Skin of body (tissue), 1 donor: ENCODE measurements at regions not wholly inside any gene's neighbourhood (a gene's known extent, or its start where the extent isn't known, plus 50 kb on each side); places are given as distances from the start of the nearest gene placed in this dataset.
"Not testable (repeated sequence)": the region's sequence is repeated elsewhere in the genome, so short reads cannot be mapped to it uniquely, and the experiment has no call there.

ENCODE experiments used
- DNase-seq: peaks from one replicate; lab custom pipeline; 2025; lab: John Stamatoyannopoulos, UW

- no peak for DNase-seq
Observed at GRCh38 chr3:102301155-102301880, 133.5 kb upstream of the ZPLD1 start.

- no peak for DNase-seq
Observed at GRCh38 chr3:102302020-102302419, 132.8 kb upstream of the ZPLD1 start.

GRCh38 chr3:102304550-102304949, 130.3 kb upstream of the ZPLD1 start:
- DNase-seq, result no peak

DNA sequence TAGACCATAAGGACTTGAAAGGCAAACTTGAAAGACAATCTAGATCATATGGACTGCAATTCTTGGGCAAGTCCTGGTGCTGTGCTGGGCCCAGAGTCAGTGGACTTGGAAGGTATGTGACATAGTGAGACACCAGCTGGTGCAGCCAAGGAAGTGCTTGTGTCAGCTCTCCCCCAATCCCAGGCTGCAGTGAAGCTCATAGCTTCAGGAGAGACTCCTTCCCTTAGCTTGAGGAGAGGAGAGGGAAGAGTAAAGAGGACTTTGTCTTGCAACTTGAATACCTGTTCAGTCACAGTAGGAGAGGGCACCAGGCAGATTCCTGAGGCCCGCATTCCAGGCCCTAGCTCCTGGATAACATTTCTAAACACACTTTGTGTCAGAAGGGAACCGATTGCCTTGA, 127.4 kb upstream of the ZPLD1 start:
- no peak for DNase-seq

- DNase-seq, result no peak
Observed at GRCh38 chr3:102329066-102329465, 105.7 kb upstream of the ZPLD1 start.

- DNase-seq, result no peak
Observed at GRCh38 chr3:102329561-102329960, 105.3 kb upstream of the ZPLD1 start.

- DNase-seq, result no peak
Observed at GRCh38 chr3:102332205-102332604, 102.6 kb upstream of the ZPLD1 start.

DNA sequence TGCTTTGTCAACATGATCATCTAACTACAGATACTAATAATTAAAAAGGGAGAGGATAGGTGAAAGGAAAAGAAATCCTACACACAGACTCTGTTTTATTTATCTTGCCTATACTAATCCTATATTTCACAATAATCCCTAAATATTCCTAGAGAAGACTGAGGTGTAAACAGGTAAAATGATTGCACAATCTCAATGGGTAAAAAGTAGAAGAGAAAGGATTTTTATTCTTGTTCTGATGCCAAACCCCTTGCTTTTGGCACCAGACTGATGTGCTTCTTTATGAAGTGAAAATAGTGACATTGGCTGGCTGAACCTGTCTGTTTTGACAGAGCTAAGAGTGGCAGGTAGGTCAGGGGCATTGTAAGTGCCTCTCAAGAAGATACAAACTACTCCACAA, 101.9 kb upstream of the ZPLD1 start:
- no peak for DNase-seq

DNA sequence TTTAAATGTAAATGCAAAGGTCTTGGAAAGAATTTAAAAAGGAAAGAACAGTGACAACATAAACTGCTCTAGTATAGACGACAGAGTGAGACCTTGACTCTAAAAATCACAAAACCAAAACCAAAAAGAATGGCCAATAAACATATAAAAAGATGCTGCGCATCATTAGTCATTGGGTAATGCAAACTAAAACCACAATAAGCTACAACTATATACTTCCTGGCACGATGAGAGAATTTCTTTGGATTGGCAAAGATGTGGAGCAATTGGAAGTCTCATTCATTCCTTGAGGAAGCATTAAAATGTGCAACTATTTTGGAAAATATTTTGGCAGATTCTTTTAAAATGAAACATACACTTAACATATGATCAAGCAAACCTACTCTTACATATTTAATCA, 98.7 kb upstream of the ZPLD1 start:
- DNase-seq, result no peak

DNA sequence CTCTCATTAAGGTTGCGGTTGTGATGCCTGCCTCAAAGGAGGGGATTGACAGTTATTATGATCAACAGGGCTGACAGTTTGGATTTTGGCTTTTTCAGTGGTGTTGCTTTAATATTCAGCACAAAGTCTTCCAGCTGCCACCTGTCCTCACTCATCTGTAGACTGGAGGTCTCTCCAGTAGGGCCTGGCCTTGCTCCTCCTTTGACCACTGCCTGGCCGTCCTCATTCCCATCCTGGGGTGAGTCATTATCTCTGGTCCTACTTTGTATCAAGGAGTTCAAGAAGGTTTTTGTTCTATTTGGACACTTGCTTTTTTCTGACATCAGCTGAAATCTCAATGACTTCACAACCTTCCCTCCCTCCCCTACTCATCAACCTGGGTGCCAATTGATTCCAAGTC, 95.1 kb upstream of the ZPLD1 start:
- DNase-seq, result no peak

DNA sequence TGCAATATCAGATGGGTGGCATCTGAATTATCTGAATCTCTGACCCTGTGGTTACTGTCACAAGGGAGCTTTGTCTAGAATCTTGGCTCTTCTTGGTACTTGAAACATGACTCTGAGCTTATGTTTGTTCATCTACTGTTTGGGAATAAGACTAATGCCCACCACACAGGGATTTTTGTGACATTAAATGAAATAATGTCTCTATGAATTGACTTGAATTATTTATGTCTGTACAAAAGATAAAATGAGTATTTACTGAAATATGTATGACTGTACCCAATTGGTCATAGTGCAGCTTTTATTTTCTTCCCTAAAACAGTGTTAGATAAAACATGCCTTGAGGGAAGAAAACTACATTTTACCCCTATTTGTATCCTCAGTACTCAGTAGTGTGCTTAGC, 87.9 kb upstream of the ZPLD1 start:
- no peak for DNase-seq

DNA sequence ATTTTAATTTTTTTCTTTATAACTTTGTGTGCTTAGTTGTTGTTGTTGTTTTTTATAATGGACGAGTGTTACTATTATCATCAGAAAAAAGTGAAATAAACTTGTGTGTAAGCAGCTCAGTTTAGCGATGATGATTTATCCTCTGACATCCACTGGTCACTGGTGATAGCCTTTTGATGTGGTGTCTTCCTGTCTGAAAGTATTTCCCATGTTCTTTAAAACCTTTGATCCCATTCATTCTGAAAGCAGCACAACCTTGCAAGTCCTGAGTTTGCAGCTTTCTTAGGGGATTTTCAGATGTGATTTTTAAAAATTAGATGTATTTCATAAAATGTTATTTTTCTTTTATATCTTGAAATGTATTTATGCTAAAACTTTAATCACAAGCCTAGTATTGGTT, 85.9 kb upstream of the ZPLD1 start:
- no peak for DNase-seq

DNA sequence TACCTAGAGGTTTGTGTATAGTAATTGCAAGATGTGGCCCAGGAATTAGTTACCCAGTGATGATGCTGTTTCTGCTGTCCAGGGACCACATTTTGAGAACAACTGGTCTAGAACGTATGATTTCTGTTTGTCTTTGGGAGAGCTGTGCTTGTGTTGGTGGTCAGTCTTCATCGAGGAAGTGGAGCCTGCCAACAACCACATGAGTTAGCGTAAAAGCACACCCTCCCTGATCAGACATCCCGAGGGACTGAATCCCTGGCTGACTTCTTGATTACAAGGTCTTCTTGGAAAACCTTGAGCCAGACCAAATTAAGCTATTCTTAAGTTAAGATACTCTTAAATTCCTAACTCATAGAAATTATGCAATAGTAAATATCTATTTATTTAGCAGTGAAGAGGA, 81.7 kb upstream of the ZPLD1 start:
- no peak for DNase-seq

DNA sequence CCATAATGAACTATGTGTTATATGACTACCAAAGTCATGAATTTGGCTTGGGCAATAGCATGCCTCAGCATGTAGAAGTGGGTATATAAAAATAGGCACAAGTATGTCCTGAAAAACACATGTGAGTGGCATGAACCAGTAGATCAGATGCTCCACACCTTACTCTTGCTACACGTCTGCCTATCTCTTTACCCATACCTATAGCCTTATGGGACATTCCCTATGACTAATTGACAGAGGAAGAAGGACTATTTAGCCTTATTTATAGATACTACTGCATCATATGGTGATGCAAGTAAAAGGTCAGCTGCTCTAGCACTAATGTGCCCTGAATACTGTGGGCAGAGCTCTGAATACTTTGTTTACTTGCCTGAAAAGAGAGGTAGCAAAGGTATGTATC, 81.0 kb upstream of the ZPLD1 start:
- DNase-seq, result no peak

- DNase-seq, result no peak
Observed at GRCh38 chr3:102354818-102355515, 79.8 kb upstream of the ZPLD1 start.

GRCh38 chr3:102356506-102356905, 78.3 kb upstream of the ZPLD1 start:
- DNase-seq, result no peak

GRCh38 chr3:102357313-102357712, 77.5 kb upstream of the ZPLD1 start:
- DNase-seq, result not testable (repeated sequence)

GRCh38 chr3:102360183-102360860, 74.5 kb upstream of the ZPLD1 start:
- DNase-seq, result no peak

- no peak for DNase-seq
Observed at GRCh38 chr3:102361101-102361500, 73.7 kb upstream of the ZPLD1 start.

DNA sequence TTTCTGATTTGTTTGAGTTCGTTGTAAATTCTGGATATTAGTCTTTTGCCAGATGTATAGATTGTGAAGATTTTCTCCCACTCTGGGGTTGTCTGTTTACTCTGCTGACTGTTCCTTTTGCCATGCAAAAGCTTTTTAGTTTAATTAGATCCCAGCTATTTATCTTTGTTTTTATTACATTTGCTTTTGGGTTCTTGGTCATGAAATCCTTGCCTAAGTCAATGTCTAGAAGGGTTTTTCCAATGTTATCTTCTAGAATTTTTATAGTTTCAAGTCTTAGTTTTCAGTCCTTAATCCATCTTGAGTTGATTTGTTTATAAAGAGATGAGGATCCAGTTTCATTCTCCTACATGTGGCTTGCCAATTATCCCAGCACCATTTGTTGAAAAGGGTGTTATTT, 68.7 kb upstream of the ZPLD1 start:
- not testable (repeated sequence) for DNase-seq

DNA sequence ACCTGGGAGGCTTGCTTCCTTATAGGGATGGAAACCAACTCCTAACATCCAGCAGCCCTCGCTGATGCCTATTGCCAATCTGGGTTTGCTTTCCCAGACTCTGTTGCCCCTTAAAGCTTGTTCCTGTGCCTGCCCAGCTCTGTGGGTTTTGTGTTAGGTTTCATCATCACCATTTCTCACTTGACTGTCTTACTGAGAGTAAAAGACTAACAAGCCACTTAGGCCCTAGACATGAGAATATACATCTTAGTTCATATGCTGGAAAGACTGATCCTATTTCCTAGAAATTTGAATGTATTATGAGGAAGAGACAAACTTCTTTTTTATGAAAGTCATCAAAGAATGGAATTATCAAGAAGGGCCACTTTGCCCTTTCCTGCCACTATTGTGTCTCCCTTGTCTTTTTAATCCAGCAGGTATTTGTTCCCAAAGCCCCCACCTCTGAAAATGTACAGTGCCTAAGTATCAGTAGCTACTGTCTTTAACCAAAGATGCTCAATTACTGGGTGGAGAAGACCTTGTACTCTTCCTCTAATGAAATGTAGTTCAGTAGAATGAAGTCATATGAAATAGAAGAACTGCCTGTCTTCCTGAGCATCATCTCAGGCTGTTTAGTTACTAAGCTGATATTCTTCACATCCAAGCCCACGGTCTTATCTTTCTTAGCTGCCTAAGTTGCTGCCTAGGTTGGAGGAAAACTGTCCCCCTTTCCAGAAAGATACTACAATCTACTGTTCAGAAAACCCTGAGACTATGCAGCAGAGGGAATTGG, 59.8 kb upstream of the ZPLD1 start:
- DNase-seq, result no peak

DNA sequence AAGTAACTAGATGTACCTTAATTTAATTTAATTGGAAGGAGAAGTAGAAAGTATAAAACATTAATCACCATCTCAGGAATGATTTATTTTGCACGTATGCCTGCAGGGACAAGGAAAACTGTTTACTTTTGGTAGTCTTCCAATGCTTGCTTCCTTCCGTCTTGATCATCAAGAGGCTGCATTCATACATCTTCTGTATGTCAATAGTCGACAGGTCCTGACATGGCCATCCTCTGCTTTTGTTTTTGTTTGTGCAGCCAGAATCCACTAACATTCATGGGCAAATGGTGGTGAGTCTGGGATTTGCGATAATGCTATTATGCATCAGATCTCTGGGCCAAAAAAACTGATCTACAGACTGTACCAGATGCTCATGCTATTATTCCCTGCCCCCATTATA, 56.6 kb upstream of the ZPLD1 start:
- no peak for DNase-seq
